WTC11 (cell line): ENCODE measurements at regions not wholly inside any gene's neighbourhood (a gene's known extent, or its start where the extent isn't known, plus 50 kb on each side); places are given as distances from the start of the nearest gene placed in this dataset.

Experiments
- ATAC-seq: fragments of 200-7000 bp; cut with Tn5 transposase; 2 replicates; pipeline ENCODE4 v1.10.0; 2021; ENCODE audit warnings: mild to moderate bottlenecking, moderate library complexity
- CTCF ChIA-PET: fragments of 300-600 bp; sonication (Branson Sonifier 250); formaldehyde crosslinking; loops from one replicate; lab custom pipeline; 2021; ENCODE audit warnings: antibody characterized with exemption; lab: Charles Lee
- POLR2A ChIA-PET: fragments of 350-600 bp; sonication (Branson Sonifier 250); formaldehyde crosslinking; loops from one replicate; lab custom pipeline; 2021; ENCODE audit warnings: antibody characterized with exemption; lab: Charles Lee
- DNase-seq: peaks from one replicate; pipeline ENCODE4 v3.0.0; 2021; ENCODE audit warnings: low spot score
- H3K27ac Mint-ChIP-seq: 2 replicates; pipeline ENCODE4 v1.8.0; 2021; ENCODE audit warnings: mixed read lengths
- H3K27me3 Mint-ChIP-seq: 2 replicates; pipeline ENCODE4 v1.8.0; 2021; ENCODE audit warnings: low read depth, mild to moderate bottlenecking, moderate library complexity, mixed read lengths
- H3K36me3 Mint-ChIP-seq: 2 replicates; pipeline ENCODE4 v1.8.0; 2021; ENCODE audit warnings: mixed read lengths
- H3K4me1 Mint-ChIP-seq: 2 replicates; pipeline ENCODE4 v1.8.0; 2022; ENCODE audit warnings: mixed read lengths
- H3K4me3 Mint-ChIP-seq: 2 replicates; pipeline ENCODE4 v1.8.0; 2021; ENCODE audit warnings: mild to moderate bottlenecking, moderate library complexity, mixed read lengths
- H3K9me3 Mint-ChIP-seq: 2 replicates; pipeline ENCODE4 v1.8.0; 2021; ENCODE audit warnings: mixed read lengths
- ESRRA ChIP-seq: sonication (generic); formaldehyde crosslinking; IDR thresholded peaks from 2 replicates; pipeline ENCODE4 v1.8.1; 2022; ENCODE audit warnings: mild to moderate bottlenecking, missing genetic modification reagents, borderline replicate concordance
- ETV6 ChIP-seq: sonication (generic); formaldehyde crosslinking; IDR thresholded peaks from 2 replicates; pipeline ENCODE4 v1.8.1; 2022; ENCODE audit warnings: mild to moderate bottlenecking, missing genetic modification reagents
- FOXP1 ChIP-seq: sonication (generic); formaldehyde crosslinking; IDR thresholded peaks from 2 replicates; pipeline ENCODE4 v1.8.0; 2022; ENCODE audit warnings: missing genetic modification reagents, mild to moderate bottlenecking, moderate library complexity, borderline replicate concordance
- GABPB1 ChIP-seq: sonication (generic); formaldehyde crosslinking; IDR thresholded peaks from 2 replicates; pipeline ENCODE4 v1.8.1; 2023; ENCODE audit warnings: mild to moderate bottlenecking, missing genetic modification reagents
- GRHL2 ChIP-seq: fragments of 250-450 bp; sonication (Bioruptor Pico); IDR thresholded peaks from 2 replicates; pipeline ENCODE4 v1.8.0; 2022; ENCODE audit warnings: mild to moderate bottlenecking, moderate library complexity; ENCODE audit not compliant: insufficient replicate concordance, severe bottlenecking
- IRF2 ChIP-seq: sonication (generic); formaldehyde crosslinking; IDR thresholded peaks from 2 replicates; pipeline ENCODE4 v1.8.0; 2022; ENCODE audit warnings: low read depth, missing genetic modification reagents, borderline replicate concordance
- JAZF1 ChIP-seq: fragments of 250-450 bp; sonication (Bioruptor Pico); IDR thresholded peaks from 2 replicates; pipeline ENCODE4 v1.9.0; 2021; ENCODE audit warnings: moderate library complexity, mild to moderate bottlenecking, inconsistent platforms
- MLX ChIP-seq: sonication (generic); formaldehyde crosslinking; IDR thresholded peaks from 2 replicates; pipeline ENCODE4 v1.8.1; 2023; ENCODE audit warnings: mild to moderate bottlenecking, missing genetic modification reagents, moderate library complexity
- MXD4 ChIP-seq: fragments of 250-450 bp; sonication (Bioruptor Pico); IDR thresholded peaks from 2 replicates; pipeline ENCODE4 v1.8.0; 2021; ENCODE audit warnings: mild to moderate bottlenecking, moderate library complexity, borderline replicate concordance
- NFE2L1 ChIP-seq: sonication (generic); formaldehyde crosslinking; IDR thresholded peaks from 2 replicates; pipeline ENCODE4 v1.8.1; 2023; ENCODE audit warnings: missing genetic modification reagents
- NR3C1 ChIP-seq: sonication (generic); formaldehyde crosslinking; conservative IDR thresholded peaks from 2 replicates; pipeline ENCODE4 v1.8.1; 2023; ENCODE audit warnings: low read depth, mild to moderate bottlenecking, missing genetic modification reagents
- OVOL2 ChIP-seq: fragments of 250-450 bp; sonication (Bioruptor Pico); IDR thresholded peaks from 2 replicates; pipeline ENCODE4 v1.9.0; 2021; ENCODE audit warnings: mild to moderate bottlenecking, borderline replicate concordance
- PREB ChIP-seq: sonication (generic); formaldehyde crosslinking; IDR thresholded peaks from 2 replicates; pipeline ENCODE4 v1.8.1; 2022; ENCODE audit warnings: mild to moderate bottlenecking, missing genetic modification reagents, moderate library complexity, borderline replicate concordance
- TEAD4 ChIP-seq: sonication (generic); formaldehyde crosslinking; IDR thresholded peaks from 2 replicates; pipeline ENCODE4 v1.8.0; 2022; ENCODE audit warnings: mild to moderate bottlenecking, missing genetic modification reagents
- ZMAT4 ChIP-seq: fragments of 250-450 bp; sonication (Bioruptor Pico); IDR thresholded peaks from 2 replicates; pipeline ENCODE4 v1.9.0; 2021; ENCODE audit warnings: mild to moderate bottlenecking
- ZNF263 ChIP-seq: sonication (generic); formaldehyde crosslinking; IDR thresholded peaks from 2 replicates; pipeline ENCODE4 v1.8.1; 2022; ENCODE audit warnings: low read depth, mild to moderate bottlenecking, moderate library complexity, missing genetic modification reagents
- ZNF532 ChIP-seq: fragments of 250-450 bp; sonication (Bioruptor Pico); IDR thresholded peaks from 2 replicates; pipeline ENCODE4 v1.9.0; 2021; ENCODE audit warnings: mild to moderate bottlenecking, borderline replicate concordance
- TF ChIP-seq, protein P1 (sequence below): sonication (generic); formaldehyde crosslinking; IDR thresholded peaks from 2 replicates; pipeline ENCODE4 v1.8.1; 2022; ENCODE audit warnings: low read depth, mild to moderate bottlenecking, moderate library complexity, missing genetic modification reagents, borderline replicate concordance
- TF ChIP-seq, protein P2 (sequence below): sonication (generic); formaldehyde crosslinking; IDR thresholded peaks from 2 replicates; pipeline ENCODE4 v1.8.0; 2022; ENCODE audit warnings: missing genetic modification reagents
- TF ChIP-seq, protein P3 (sequence below): fragments of 250-450 bp; sonication (Bioruptor Pico); IDR thresholded peaks from 2 replicates; pipeline ENCODE4 v2.1.2; 2022; ENCODE audit warnings: mild to moderate bottlenecking, moderate library complexity

DNA sequence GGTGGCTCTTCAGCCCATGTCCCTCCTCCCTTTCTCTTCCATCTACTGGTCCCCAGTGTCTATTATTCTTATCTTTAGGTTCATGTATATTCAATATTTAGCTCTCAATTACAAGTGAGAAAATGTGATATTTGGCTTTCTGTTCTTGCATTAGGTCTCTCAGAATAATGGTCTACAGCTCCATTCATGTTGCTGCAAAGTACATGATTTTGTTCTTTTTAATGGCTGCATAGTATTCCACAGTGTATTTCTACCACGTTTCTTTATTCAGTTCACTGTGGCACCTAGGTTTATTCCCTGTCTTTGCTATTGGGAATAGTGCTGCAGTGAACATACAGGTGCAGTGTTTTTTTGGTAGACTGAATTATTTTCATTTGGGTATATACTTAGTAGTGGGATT lies 1308.8 kb downstream of the EFNA5 start:
- Mint-ChIP-seq H3K9me3 (peaks cover 16% of the 10 kb centered on the region), H3K27me3 (no peaks in the 10 kb centered on the region; the same call in 1 of the 2 replicates)
- CTCF ChIA-PET, result interaction anchor here (0.6 kb wide), 1 partner anchor 448 kb away, joined by 4 read pairs; no protein-coding TSS in a partner anchor
- POLR2A ChIA-PET, result interaction anchor here (0.8 kb wide), 1 partner anchor 756 kb away, joined by 4 read pairs; no protein-coding TSS in a partner anchor
- TF ChIP-seq MXD4 (CRISPR knock-in tag) (no peak), GRHL2 (CRISPR knock-in tag) (no peak), TEAD4 (CRISPR knock-in tag) (no peak), PREB (CRISPR knock-in tag) (no peak), ZMAT4 (CRISPR knock-in tag) (no peak), NR3C1 (CRISPR knock-in tag) (no peak), FOXP1 (CRISPR knock-in tag) (no peak), ZNF263 (no peak), MLX (CRISPR knock-in tag) (no peak), OVOL2 (CRISPR knock-in tag) (no peak), IRF2 (CRISPR knock-in tag) (no peak)
- TF ChIP-seq, all 79 proteins: peak for 0
- peaks cover under 1% of the 10 kb centered on the region; the same call in 1 of the 2 replicates for H3K4me1 Mint-ChIP-seq
- no peak overlapping the region for H3K27ac Mint-ChIP-seq
- no peak for ATAC-seq
- no peak overlapping the region for H3K4me3 Mint-ChIP-seq
- no peak for DNase-seq
- H3K36me3 Mint-ChIP-seq, result peaks cover 12% of the 10 kb centered on the region

GRCh38 chr5:106331415-106331814 lies 1339.3 kb downstream of the EFNA5 start:
- Mint-ChIP-seq H3K4me1 (peaks cover 4% of the 10 kb centered on the region), H3K9me3 (peaks cover 28% of the 10 kb centered on the region), H3K27me3 (no peaks in the 10 kb centered on the region), H3K36me3 (peaks cover 11% of the 10 kb centered on the region), H3K4me3 (no peak overlapping the region), H3K27ac (no peak overlapping the region)
- CTCF ChIA-PET, result no interaction called here
- POLR2A ChIA-PET, result interaction anchor here (0.6 kb wide), 1 partner anchor 192 kb away, joined by 3 read pairs; no protein-coding TSS in a partner anchor
- no peak for ATAC-seq
- no peak for DNase-seq
- TF ChIP-seq JAZF1 (CRISPR knock-in tag), result no peak
- TF ChIP-seq, protein P1, sequence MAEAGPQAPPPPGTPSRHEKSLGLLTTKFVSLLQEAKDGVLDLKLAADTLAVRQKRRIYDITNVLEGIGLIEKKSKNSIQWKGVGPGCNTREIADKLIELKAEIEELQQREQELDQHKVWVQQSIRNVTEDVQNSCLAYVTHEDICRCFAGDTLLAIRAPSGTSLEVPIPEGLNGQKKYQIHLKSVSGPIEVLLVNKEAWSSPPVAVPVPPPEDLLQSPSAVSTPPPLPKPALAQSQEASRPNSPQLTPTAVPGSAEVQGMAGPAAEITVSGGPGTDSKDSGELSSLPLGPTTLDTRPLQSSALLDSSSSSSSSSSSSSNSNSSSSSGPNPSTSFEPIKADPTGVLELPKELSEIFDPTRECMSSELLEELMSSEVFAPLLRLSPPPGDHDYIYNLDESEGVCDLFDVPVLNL (CRISPR knock-in tag), result no peak
- TF ChIP-seq, protein P2, sequence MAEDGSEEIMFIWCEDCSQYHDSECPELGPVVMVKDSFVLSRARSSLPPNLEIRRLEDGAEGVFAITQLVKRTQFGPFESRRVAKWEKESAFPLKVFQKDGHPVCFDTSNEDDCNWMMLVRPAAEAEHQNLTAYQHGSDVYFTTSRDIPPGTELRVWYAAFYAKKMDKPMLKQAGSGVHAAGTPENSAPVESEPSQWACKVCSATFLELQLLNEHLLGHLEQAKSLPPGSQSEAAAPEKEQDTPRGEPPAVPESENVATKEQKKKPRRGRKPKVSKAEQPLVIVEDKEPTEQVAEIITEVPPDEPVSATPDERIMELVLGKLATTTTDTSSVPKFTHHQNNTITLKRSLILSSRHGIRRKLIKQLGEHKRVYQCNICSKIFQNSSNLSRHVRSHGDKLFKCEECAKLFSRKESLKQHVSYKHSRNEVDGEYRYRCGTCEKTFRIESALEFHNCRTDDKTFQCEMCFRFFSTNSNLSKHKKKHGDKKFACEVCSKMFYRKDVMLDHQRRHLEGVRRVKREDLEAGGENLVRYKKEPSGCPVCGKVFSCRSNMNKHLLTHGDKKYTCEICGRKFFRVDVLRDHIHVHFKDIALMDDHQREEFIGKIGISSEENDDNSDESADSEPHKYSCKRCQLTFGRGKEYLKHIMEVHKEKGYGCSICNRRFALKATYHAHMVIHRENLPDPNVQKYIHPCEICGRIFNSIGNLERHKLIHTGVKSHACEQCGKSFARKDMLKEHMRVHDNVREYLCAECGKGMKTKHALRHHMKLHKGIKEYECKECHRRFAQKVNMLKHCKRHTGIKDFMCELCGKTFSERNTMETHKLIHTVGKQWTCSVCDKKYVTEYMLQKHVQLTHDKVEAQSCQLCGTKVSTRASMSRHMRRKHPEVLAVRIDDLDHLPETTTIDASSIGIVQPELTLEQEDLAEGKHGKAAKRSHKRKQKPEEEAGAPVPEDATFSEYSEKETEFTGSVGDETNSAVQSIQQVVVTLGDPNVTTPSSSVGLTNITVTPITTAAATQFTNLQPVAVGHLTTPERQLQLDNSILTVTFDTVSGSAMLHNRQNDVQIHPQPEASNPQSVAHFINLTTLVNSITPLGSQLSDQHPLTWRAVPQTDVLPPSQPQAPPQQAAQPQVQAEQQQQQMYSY (CRISPR knock-in tag), result no peak
- TF ChIP-seq, protein P3, sequence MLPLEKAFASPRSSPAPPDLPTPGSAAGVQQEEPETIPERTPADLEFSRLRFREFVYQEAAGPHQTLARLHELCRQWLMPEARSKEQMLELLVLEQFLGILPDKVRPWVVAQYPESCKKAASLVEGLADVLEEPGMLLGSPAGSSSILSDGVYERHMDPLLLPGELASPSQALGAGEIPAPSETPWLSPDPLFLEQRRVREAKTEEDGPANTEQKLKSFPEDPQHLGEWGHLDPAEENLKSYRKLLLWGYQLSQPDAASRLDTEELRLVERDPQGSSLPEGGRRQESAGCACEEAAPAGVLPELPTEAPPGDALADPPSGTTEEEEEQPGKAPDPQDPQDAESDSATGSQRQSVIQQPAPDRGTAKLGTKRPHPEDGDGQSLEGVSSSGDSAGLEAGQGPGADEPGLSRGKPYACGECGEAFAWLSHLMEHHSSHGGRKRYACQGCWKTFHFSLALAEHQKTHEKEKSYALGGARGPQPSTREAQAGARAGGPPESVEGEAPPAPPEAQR (CRISPR knock-in tag), result no peak
- TF ChIP-seq GABPB1, result no peak
- no peak for TF ChIP-seq PREB (CRISPR knock-in tag)
- TF ChIP-seq ZNF532 (CRISPR knock-in tag), result no peak
- TF ChIP-seq NFE2L1 (CRISPR knock-in tag), result no peak
- TF ChIP-seq ETV6 (CRISPR knock-in tag), result no peak
- no peak for TF ChIP-seq ESRRA (CRISPR knock-in tag)
